ACC112 (cell line): ENCODE measurements at regions not wholly inside any gene's neighbourhood (a gene's known extent, or its start where the extent isn't known, plus 50 kb on each side); places are given as distances from the start of the nearest gene placed in this dataset.

Experiments
- H2AFZ ChIP-seq: fragments of 200-600 bp; sonication (generic); one replicate; pipeline ENCODE4 v1.6.0; 2017; ENCODE audit warnings: antibody characterized with exemption, low read length; ENCODE audit not compliant: unreplicated experiment
- H3K27ac ChIP-seq: fragments of 200-600 bp; sonication (generic); 2 replicates; pipeline ENCODE4 v1.5.1; 2014; ENCODE audit warnings: low read depth, mild to moderate bottlenecking, antibody characterized with exemption, low read length, moderate library complexity
- H3K27me3 ChIP-seq: fragments of 200-600 bp; sonication (generic); 2 replicates; pipeline ENCODE4 v1.6.1; 2014; ENCODE audit warnings: mild to moderate bottlenecking, antibody characterized with exemption, low read length, moderate library complexity, mixed read lengths; ENCODE audit not compliant: insufficient read depth
- H3K36me3 ChIP-seq: fragments of 200-600 bp; sonication (generic); 2 replicates; pipeline ENCODE4 v1.6.1; 2016; ENCODE audit warnings: mild to moderate bottlenecking, antibody characterized with exemption, low read length, moderate library complexity, mixed read lengths; ENCODE audit not compliant: insufficient read depth
- H3K4me1 ChIP-seq: fragments of 200-600 bp; sonication (generic); one replicate; pipeline ENCODE4 v1.6.1; 2016; ENCODE audit warnings: low read length, mixed read lengths; ENCODE audit not compliant: insufficient read depth, unreplicated experiment, control insufficient read depth
- H3K4me3 ChIP-seq: fragments of 200-600 bp; sonication (generic); 2 replicates; pipeline ENCODE4 v1.5.1; 2014; ENCODE audit warnings: mild to moderate bottlenecking, low read depth, low read length
- H3K79me2 ChIP-seq: fragments of 200-600 bp; sonication (generic); one replicate; pipeline ENCODE4 v1.6.0; 2016; ENCODE audit warnings: low read length; ENCODE audit not compliant: control insufficient read depth, unreplicated experiment, insufficient read depth

GRCh38 chr10:64096941-64097340 lies 575.7 kb downstream of the REEP3 start:
- no peaks in the 10 kb centered on the region for H3K79me2 ChIP-seq
- H2AFZ ChIP-seq = no peak overlapping the region
- H3K27me3 ChIP-seq = no peaks in the 10 kb centered on the region
- no peaks in the 10 kb centered on the region for H3K4me1 ChIP-seq
- no peak overlapping the region for H3K4me3 ChIP-seq
- H3K27ac ChIP-seq = no peak overlapping the region
- H3K36me3 ChIP-seq = no peaks in the 10 kb centered on the region

DNA sequence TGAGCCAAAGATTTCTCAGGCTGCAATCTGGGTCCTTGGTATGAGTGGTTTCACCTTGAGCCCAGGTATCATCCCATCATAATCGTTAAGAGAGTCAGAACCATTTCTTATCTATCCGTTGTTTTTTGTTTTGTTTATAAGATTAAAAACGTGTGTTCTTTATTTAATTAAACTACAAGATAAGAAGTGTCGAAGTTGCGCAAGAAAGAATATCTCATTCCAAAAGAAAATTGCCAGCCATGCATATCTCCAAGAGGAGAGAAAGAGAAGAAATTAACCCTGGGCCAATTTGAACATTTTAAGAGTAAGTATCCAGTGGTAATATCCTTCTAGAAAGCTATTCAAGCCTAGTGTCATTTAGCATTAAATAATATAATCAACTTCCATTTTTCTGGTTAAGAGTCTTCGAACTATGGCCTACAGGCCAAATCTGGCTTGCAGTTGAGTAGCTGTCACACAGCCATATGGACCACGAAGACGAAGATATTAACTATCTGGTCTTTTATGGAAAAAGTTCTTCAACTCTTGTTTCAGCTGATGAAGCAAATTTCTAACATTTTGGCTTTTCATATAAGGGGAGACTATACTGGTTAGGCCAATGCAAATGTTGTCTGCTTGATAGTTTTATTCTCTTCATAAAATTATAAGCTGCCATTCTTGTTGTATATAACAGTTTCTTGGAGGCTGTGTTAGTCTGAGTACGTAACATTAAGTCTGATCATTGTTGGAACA lies 576.4 kb downstream of the REEP3 start:
- H3K27me3 ChIP-seq = no peaks in the 10 kb centered on the region
- no peaks in the 10 kb centered on the region for H3K79me2 ChIP-seq
- no peaks in the 10 kb centered on the region for H3K36me3 ChIP-seq
- no peak overlapping the region for H2AFZ ChIP-seq
- no peaks in the 10 kb centered on the region for H3K4me1 ChIP-seq
- no peak overlapping the region for H3K4me3 ChIP-seq
- no peak overlapping the region for H3K27ac ChIP-seq

DNA sequence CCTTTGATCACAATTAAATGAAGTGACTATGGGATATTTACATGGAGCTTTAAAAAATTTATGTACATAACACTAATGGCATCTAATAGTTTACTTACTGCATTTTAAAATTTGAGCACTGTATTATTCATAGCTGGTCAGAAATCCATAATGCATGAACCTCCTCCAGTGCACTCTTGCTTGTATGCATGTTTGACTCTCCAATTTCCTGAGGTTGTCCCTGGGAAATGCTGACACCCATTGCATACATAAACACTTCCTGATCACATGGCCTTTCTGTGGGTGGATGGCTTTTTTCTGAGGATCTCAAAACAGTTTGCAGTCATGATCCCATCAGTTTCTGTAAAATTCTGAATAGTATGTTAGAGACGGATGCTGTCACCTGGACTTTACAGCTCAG lies 577.8 kb downstream of the REEP3 start:
- H3K4me1 ChIP-seq = no peaks in the 10 kb centered on the region
- H3K79me2 ChIP-seq = no peaks in the 10 kb centered on the region
- H3K27ac ChIP-seq = no peak overlapping the region
- H3K4me3 ChIP-seq = no peak overlapping the region
- H3K36me3 ChIP-seq = no peaks in the 10 kb centered on the region
- no peak overlapping the region for H2AFZ ChIP-seq
- no peaks in the 10 kb centered on the region for H3K27me3 ChIP-seq

DNA sequence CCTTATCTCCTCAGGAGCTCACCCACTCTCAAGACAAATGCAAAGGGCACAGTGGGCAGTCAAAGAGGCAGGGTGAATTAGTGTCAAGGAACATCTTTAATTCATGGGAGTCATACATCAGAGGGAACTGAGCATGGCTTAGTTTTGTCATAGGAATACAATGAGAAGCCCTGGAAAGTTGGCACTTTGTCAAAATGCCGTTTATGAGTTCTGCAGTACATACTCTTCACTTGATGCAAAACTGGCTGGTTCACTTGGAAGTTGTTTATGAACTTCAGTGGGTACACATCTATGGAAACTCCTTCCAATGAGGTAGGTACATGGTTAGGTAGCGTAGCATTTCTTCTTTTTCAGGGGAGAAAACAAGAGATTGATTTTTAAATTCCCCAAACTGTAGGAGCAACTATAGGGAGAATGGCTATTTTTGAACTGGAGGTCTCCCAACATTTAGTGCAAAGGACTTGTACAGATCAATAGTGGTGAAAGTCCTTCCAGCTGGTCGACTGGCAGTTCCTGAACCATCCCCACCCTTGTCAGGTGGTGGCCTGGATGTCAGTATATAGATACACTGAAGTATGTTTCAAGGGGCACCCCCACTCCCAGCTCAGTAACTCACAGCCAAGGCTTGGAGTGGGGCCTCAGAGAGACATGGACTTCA lies 580.5 kb downstream of the REEP3 start:
- Histone ChIP-seq H2AFZ (no peak overlapping the region), H3K27ac (no peak overlapping the region), H3K4me3 (no peak overlapping the region), H3K4me1 (no peaks in the 10 kb centered on the region), H3K27me3 (no peaks in the 10 kb centered on the region), H3K36me3 (no peaks in the 10 kb centered on the region), H3K79me2 (no peaks in the 10 kb centered on the region)

DNA sequence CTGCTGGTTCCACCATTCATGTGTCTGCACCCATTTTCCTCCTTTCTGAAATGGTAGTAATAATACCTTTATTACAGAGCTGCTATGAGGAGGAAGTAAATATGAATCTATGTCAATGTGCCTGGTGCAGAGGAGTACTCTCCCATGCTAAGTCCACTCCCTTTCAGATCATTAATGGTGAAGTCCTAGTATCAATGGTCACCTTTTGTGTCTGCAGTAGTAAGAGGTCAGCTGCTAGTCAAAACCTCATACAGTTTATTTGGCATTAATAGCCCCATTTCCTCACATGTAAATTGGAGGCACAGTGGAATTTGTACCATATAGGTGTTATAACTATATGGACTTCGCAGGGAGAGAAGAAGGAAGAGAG lies 581.0 kb downstream of the REEP3 start:
- H3K4me3 ChIP-seq = no peak overlapping the region
- H3K27ac ChIP-seq = no peak overlapping the region
- no peak overlapping the region for H2AFZ ChIP-seq
- no peaks in the 10 kb centered on the region for H3K4me1 ChIP-seq
- no peaks in the 10 kb centered on the region for H3K27me3 ChIP-seq
- no peaks in the 10 kb centered on the region for H3K36me3 ChIP-seq
- H3K79me2 ChIP-seq = no peaks in the 10 kb centered on the region

DNA sequence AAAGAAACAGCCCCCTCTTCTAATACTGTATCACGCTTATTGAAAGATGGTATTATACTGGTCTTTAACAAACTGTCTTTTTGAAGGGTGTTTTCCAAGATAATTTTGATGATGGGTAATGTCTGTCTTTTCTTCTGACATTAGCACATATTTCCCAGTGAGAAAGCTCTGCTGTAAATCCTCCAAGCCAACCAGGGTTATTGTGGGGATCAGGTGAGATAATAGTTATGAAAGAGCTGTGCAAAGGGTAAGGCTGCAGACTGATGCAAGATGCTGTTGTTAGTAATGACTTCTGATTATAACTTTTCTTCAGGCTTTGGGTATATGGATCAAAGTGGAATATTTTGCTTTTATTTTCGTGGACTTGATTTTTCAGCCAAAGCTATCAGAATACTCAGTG lies 581.7 kb downstream of the REEP3 start:
- no peaks in the 10 kb centered on the region for H3K79me2 ChIP-seq
- H3K27me3 ChIP-seq = no peaks in the 10 kb centered on the region
- H3K27ac ChIP-seq = no peak overlapping the region
- no peaks in the 10 kb centered on the region for H3K36me3 ChIP-seq
- no peaks in the 10 kb centered on the region for H3K4me1 ChIP-seq
- H2AFZ ChIP-seq = no peak overlapping the region
- no peak overlapping the region for H3K4me3 ChIP-seq

DNA sequence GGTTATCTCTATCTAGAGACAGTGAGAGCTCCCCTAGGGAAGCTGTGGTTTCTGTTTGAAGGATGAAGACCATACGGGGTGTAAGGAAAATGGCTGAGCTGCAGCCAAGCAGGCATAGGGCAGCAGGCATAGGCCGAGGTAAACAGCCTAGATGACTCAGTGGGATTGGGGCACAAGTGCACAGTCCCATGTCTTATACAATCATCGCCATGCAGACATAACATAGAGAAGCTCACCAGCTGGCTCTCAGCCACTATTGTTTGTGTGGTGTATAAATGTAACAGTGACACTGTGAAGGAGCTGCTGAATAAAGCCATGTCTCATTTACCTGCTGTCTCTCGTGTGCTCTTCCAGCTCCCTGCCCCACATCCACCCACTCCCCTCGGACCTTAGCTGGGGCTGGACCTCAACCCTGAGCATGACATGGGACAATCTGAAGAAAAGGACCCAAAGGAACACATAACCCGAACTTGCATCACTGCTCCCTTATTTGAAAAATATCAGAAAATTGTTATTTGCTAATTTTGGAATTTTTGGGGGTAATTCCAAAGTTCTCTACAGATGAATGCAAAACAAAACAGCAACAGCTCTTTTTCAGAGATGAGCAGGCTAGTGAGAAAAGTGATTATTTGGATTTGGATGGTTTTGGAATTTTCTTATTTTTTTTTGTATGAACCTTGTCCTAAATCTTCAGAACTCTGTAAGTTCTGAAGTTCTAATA lies 582.7 kb downstream of the REEP3 start:
- no peaks in the 10 kb centered on the region for H3K4me1 ChIP-seq
- no peak overlapping the region for H3K4me3 ChIP-seq
- H2AFZ ChIP-seq = no peak overlapping the region
- H3K27ac ChIP-seq = no peak overlapping the region
- H3K79me2 ChIP-seq = no peaks in the 10 kb centered on the region
- H3K36me3 ChIP-seq = no peaks in the 10 kb centered on the region
- no peaks in the 10 kb centered on the region for H3K27me3 ChIP-seq

DNA sequence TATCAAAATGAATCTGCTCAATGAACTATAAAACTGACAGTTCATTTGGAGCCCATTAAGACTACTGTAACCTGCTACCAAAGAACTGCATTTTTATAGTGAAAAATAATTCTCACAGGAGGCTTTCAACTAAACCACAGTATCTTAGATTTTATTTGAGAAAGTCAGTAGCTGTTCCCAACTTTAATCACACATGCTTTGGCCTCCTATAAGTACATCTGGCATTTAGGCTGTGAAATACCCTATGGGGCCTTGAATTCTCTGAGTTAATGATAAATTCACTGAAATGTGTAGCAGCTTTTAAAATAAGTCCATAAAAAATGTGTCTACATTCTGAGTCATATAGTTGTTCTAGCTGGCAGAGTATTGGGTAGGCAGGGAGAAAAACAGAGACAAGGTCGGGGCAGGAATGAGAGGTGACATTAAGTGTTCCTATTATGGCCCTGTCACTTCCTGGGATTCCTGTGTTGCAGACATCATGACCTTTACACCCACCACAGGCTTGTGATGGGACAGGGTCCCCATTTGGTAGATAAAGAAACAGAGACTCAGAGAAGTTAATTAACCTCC lies 588.8 kb downstream of the REEP3 start:
- Histone ChIP-seq H3K27ac (no peak overlapping the region), H3K4me1 (no peaks in the 10 kb centered on the region)

GRCh38 chr10:64112701-64113355 lies 591.6 kb downstream of the REEP3 start:
- Histone ChIP-seq H2AFZ (no peak overlapping the region), H3K79me2 (no peaks in the 10 kb centered on the region), H3K4me3 (no peak overlapping the region), H3K27ac (no peak overlapping the region), H3K4me1 (no peaks in the 10 kb centered on the region), H3K27me3 (no peaks in the 10 kb centered on the region), H3K36me3 (no peaks in the 10 kb centered on the region)

More for the DNA sequence above, 588.8 kb downstream of the REEP3 start:
- no peaks in the 10 kb centered on the region for H3K36me3 ChIP-seq
- no peak overlapping the region for H3K4me3 ChIP-seq
- no peaks in the 10 kb centered on the region for H3K27me3 ChIP-seq
- H3K79me2 ChIP-seq = no peaks in the 10 kb centered on the region
- no peak overlapping the region for H2AFZ ChIP-seq

DNA sequence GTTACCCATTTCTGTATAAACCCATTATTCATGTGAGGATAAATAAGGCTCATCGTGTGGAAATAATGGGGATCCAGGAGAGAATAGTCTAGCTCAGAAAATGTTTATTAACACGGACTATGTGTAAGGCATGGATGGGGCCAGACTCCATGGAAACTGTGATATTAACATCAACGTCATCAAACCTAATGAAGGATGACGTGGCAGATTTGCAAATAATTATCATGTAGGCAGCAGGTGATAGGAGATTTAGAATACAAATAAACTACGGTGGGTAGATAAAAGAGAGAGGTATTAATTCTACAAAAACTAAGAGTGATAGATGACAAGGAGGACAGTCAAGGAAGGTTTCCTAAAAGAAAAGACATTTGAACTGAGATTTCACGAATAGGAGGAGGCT lies 592.2 kb downstream of the REEP3 start:
- no peaks in the 10 kb centered on the region for H3K4me1 ChIP-seq
- H3K4me3 ChIP-seq = no peak overlapping the region
- H3K27ac ChIP-seq = no peak overlapping the region
- no peak overlapping the region for H2AFZ ChIP-seq
- H3K27me3 ChIP-seq = no peaks in the 10 kb centered on the region
- H3K36me3 ChIP-seq = no peaks in the 10 kb centered on the region
- no peaks in the 10 kb centered on the region for H3K79me2 ChIP-seq
